ENCODE measurements at regions not wholly inside any gene's neighbourhood (a gene's known extent, or its start where the extent isn't known, plus 50 kb on each side); places are given as distances from the start of the nearest gene placed in this dataset.
"Not testable (repeated sequence)": the region's sequence is repeated elsewhere in the genome, so short reads cannot be mapped to it uniquely, and the experiment has no call there.

GRCh38 chr4:3954540-3955320 is 188.5 kb downstream of the ADRA2C start:
- ATAC-seq; H3K9me3 ChIP-seq; H3K36me3 ChIP-seq; H3K27me3 ChIP-seq; in situ Hi-C loops (cut with MboI; ENCODE audit: low sequenced_read_pairs in 4 of 4); H3K4me1 ChIP-seq; intact Hi-C loops (cut with DNase I; ENCODE audit: low total_unique reads): not testable (repeated sequence)
- H3K4me3 ChIP-seq = peak overlapping the region; percentile 63 to 92 (median 80)
- TF ChIP-seq POLR2A (IDR thresholded peaks at IDR 0.05) = peak; percentile 10 to 21
- DNase-seq = peak; percentile 35 to 64
- peak overlapping the region; percentile 76 to 84 (median 82) for H3K27ac ChIP-seq

GRCh38 chr4:3955321-3956164 is 189.4 kb downstream of the ADRA2C start:
- H3K27me3 ChIP-seq; in situ Hi-C loops (cut with MboI; ENCODE audit: low sequenced_read_pairs in 4 of 4): not testable (repeated sequence)

GRCh38 chr4:3956165-3956867 is 190.1 kb downstream of the ADRA2C start:
- H3K4me1 ChIP-seq; in situ Hi-C loops (cut with MboI; ENCODE audit: low sequenced_read_pairs in 4 of 4); intact Hi-C loops (cut with DNase I; ENCODE audit: low total_unique reads); H3K36me3 ChIP-seq; H3K9me3 ChIP-seq; H3K27me3 ChIP-seq; DNase-seq; ATAC-seq: not testable (repeated sequence)
- H3K4me3 ChIP-seq = peak overlapping the region; percentile 63 to 92 (median 80)
- H3K27ac ChIP-seq = peak overlapping the region; percentile 76 to 84 (median 82)

More at GRCh38 chr4:3955321-3956164, 189.4 kb downstream of the ADRA2C start:
- H3K9me3 ChIP-seq; intact Hi-C loops (cut with DNase I; ENCODE audit: low total_unique reads); H3K36me3 ChIP-seq; H3K4me1 ChIP-seq: not testable (repeated sequence)
- TF ChIP-seq POLR2A (IDR thresholded peaks at IDR 0.05) = peak; percentile 61 to 62
- Histone ChIP-seq H3K27ac (peak overlapping the region; percentile 76 to 84 (median 82)), H3K4me3 (peak overlapping the region; percentile 63 to 92 (median 80))
- DNase-seq = peak; percentile 99 to 100
- peak; percentile 100 for ATAC-seq

DNA sequence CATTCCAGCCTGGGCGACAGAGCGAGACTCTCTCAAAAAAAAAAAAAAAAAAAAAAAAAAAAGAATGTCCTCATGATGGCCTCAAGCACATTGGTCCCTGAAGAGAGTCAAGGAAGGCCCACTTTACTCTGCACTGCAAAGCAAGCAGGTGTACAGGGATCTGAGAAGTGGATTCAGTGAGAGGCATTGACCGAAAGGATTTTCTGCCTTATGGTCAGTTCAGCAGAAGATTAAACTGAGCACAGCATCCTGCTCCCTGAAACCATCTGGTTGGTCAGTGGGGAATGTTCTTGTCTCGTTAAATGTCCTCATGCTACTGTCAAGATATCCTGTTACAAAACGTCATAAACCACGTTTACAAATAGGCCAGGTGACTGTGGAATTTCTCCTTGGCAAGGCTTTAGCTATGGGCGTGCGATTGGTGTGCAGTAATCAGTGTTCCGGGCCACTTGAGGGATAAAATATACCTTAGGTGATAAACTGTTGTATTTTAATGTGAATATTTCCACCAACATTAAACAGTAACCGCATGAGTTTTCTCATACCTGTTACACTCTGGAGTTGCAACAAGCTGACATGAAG is 195.0 kb downstream of the ADRA2C start:
- intact Hi-C loops (cut with DNase I; ENCODE audit: low total_unique reads); H3K36me3 ChIP-seq; DNase-seq; H3K27ac ChIP-seq; H3K27me3 ChIP-seq; H3K4me3 ChIP-seq; H3K9me3 ChIP-seq; ATAC-seq; in situ Hi-C loops (cut with MboI; ENCODE audit: low sequenced_read_pairs in 4 of 4); H3K4me1 ChIP-seq: not testable (repeated sequence)

DNA sequence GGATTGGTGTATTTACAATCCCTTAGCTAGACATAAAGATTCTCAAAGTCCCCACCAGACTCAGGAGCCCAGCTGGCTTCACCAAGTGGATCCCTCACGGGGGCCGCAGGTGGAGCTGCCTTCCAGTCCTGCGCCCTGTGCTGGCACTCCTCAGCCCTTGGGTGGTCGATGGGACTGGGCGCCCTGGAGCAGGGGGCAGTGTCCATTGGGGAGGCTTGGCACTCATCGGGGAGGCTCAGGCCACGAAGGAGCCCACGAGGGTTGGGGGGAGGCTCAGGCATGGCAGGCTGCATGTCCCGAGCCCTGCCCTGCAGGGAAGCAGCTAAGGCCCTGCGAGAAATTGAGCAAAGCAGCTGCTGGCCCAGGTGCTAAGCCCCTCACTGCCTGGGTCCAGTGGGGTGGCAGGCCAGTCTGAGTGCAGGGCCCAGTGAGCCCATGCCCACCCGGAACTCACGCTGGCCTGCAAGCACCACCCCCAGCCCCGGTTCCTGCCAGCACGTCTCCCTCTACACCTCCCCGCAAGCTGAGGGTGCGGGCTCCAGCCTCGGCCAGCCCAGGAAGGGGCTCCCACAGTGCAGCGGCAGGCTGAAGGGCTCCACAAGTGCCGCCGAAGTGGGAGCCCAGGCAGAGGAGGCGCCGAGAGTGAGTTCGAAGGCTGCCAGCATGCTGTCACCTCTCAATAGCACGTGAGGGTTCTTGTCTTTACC is 198.5 kb downstream of the ADRA2C start:
- ATAC-seq; DNase-seq; H3K4me3 ChIP-seq; H3K4me1 ChIP-seq; intact Hi-C loops (cut with DNase I; ENCODE audit: low total_unique reads); H3K9me3 ChIP-seq; H3K27ac ChIP-seq; in situ Hi-C loops (cut with MboI; ENCODE audit: low sequenced_read_pairs in 4 of 4); H3K27me3 ChIP-seq; H3K36me3 ChIP-seq: not testable (repeated sequence)

GRCh38 chr4:3967204-3967603 is 201.0 kb downstream of the ADRA2C start:
- DNase-seq; H3K9me3 ChIP-seq; H3K27me3 ChIP-seq; H3K36me3 ChIP-seq; ATAC-seq; in situ Hi-C loops (cut with MboI; ENCODE audit: low sequenced_read_pairs in 4 of 4); H3K4me3 ChIP-seq; H3K27ac ChIP-seq; intact Hi-C loops (cut with DNase I; ENCODE audit: low total_unique reads); H3K4me1 ChIP-seq: not testable (repeated sequence)

GRCh38 chr4:3972626-3973025 is 206.4 kb downstream of the ADRA2C start:
- intact Hi-C loops (cut with DNase I; ENCODE audit: low total_unique reads); ATAC-seq; H3K27me3 ChIP-seq; in situ Hi-C loops (cut with MboI; ENCODE audit: low sequenced_read_pairs in 4 of 4); H3K9me3 ChIP-seq; DNase-seq; H3K36me3 ChIP-seq; H3K27ac ChIP-seq; H3K4me3 ChIP-seq; H3K4me1 ChIP-seq: not testable (repeated sequence)

DNA sequence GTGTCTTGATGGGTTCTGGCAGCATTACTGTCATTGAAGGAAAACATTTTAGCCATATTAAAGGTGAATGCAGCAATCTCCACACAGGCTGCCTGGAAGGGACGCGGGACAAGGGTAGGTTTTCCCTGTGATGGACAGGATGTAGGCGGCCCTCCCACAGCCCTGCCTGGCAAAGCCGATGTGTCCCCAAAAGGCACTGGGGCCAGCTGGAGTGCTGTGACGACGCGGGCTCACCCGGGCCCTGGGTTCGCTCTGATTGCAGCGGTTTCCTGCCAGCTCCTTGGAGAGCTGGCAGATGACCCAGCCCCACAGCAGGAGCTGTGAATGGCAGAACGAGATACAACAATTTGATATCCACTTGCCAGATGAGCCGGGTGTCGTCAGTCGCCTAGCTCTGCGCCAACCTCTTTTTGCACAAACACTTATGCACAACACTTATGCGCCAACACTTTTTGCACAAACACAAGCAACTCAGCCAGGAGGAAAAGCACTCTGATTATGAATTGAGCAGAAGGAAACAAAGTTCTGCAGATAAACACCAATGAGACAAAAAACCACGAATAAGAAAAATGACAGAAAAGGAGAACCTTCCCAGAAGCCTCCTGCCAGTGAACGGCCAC is 207.5 kb downstream of the ADRA2C start:
- H3K36me3 ChIP-seq; DNase-seq; H3K27ac ChIP-seq; in situ Hi-C loops (cut with MboI; ENCODE audit: low sequenced_read_pairs in 4 of 4); H3K4me1 ChIP-seq; ATAC-seq; H3K27me3 ChIP-seq; H3K9me3 ChIP-seq; H3K4me3 ChIP-seq; intact Hi-C loops (cut with DNase I; ENCODE audit: low total_unique reads): not testable (repeated sequence)

- DNase-seq; H3K4me1 ChIP-seq; ATAC-seq; H3K4me3 ChIP-seq; H3K9me3 ChIP-seq; H3K36me3 ChIP-seq; intact Hi-C loops (cut with DNase I; ENCODE audit: low total_unique reads); H3K27me3 ChIP-seq; H3K27ac ChIP-seq; in situ Hi-C loops (cut with MboI; ENCODE audit: low sequenced_read_pairs in 4 of 4): not testable (repeated sequence)
Observed at GRCh38 chr4:3983518-3984125, 217.4 kb downstream of the ADRA2C start.

Data from gastrocnemius medialis (tissue), 4 donors.